Lower leg skin (tissue), 3 donors: ENCODE measurements at regions not wholly inside any gene's neighbourhood (a gene's known extent, or its start where the extent isn't known, plus 50 kb on each side); places are given as distances from the start of the nearest gene placed in this dataset.

Experiments used
- POLR2A ChIP-seq, 2 donors: fragments of 450-650 bp; IDR thresholded peaks; one replicate each; pipeline ENCODE4 v1.6.1; 2016 to 2017; ENCODE audit warnings: antibody characterized with exemption in 2 of 2, mild to moderate bottlenecking in 1 of 2, moderate library complexity in 1 of 2
- TF ChIP-seq, protein P1 (sequence below), 3 donors: fragments of 450-650 bp; IDR thresholded peaks; one replicate each; pipeline ENCODE4 v1.5.1; 2016; ENCODE audit warnings: antibody characterized with exemption in 3 of 3, mild to moderate bottlenecking in 3 of 3, moderate library complexity in 2 of 3

DNA sequence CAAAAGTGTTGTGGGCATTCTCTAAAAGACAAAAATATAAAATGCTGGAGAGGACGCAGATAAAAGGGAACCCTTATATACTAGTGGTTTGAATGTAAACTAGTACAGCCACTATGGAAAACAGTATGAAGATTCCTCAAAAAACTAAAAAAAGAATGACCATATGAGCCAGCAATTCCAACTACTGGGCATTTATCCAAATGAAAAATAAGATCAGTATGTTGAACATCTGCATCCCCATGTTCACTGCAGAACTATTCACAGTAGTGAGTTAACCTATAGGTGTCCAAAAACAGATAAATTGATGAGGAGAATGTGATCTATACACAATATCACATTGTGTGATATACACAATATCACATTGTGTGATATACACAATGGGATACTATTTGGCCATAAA, 1615.3 kb downstream of the PCDH18 start:
- TF ChIP-seq, protein P1, sequence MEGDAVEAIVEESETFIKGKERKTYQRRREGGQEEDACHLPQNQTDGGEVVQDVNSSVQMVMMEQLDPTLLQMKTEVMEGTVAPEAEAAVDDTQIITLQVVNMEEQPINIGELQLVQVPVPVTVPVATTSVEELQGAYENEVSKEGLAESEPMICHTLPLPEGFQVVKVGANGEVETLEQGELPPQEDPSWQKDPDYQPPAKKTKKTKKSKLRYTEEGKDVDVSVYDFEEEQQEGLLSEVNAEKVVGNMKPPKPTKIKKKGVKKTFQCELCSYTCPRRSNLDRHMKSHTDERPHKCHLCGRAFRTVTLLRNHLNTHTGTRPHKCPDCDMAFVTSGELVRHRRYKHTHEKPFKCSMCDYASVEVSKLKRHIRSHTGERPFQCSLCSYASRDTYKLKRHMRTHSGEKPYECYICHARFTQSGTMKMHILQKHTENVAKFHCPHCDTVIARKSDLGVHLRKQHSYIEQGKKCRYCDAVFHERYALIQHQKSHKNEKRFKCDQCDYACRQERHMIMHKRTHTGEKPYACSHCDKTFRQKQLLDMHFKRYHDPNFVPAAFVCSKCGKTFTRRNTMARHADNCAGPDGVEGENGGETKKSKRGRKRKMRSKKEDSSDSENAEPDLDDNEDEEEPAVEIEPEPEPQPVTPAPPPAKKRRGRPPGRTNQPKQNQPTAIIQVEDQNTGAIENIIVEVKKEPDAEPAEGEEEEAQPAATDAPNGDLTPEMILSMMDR (IDR thresholded peaks at IDR 0.05), result no peak
- no peak for TF ChIP-seq POLR2A (IDR thresholded peaks at IDR 0.05)
